Choroid plexus epithelial cell (primary cell): ENCODE measurements at regions not wholly inside any gene's neighbourhood (a gene's known extent, or its start where the extent isn't known, plus 50 kb on each side); places are given as distances from the start of the nearest gene placed in this dataset.

Experiments
- DNase-seq: peaks from one replicate; pipeline ENCODE4 v3.0.0-alpha.2; 2010; ENCODE audit warnings: low read depth
- H3K4me3 ChIP-seq: 2 replicates; pipeline ENCODE4 v1.5.1; 2011; ENCODE audit warnings: low read depth, mild to moderate bottlenecking, control low read depth, low read length, moderate library complexity
- CTCF ChIP-seq: conservative IDR thresholded peaks from 2 replicates; pipeline ENCODE4 v1.5.1; 2011; ENCODE audit warnings: low read depth, mild to moderate bottlenecking, control low read depth, inconsistent platforms, low read length, moderate library complexity

- no peak for DNase-seq
- H3K4me3 ChIP-seq = no peak overlapping the region
- TF ChIP-seq CTCF = no peak
Measured at GRCh38 chr2:142681952-142682351, 195.5 kb upstream of the KYNU start.

GRCh38 chr2:142678164-142678563, 199.3 kb upstream of the KYNU start:
- H3K4me3 ChIP-seq = no peak overlapping the region
- DNase-seq = no peak
- TF ChIP-seq CTCF = no peak

- TF ChIP-seq CTCF = no peak
- DNase-seq = peak; percentile 20
- H3K4me3 ChIP-seq = no peak overlapping the region
Measured at GRCh38 chr2:142675398-142675797, 202.1 kb upstream of the KYNU start.

GRCh38 chr2:142673836-142674235, 203.6 kb upstream of the KYNU start:
- DNase-seq = no peak
- TF ChIP-seq CTCF = no peak

GRCh38 chr2:142672698-142673097, 204.8 kb upstream of the KYNU start:
- no peak for DNase-seq
- H3K4me3 ChIP-seq = no peak overlapping the region
- no peak for TF ChIP-seq CTCF

More at GRCh38 chr2:142673836-142674235, 203.6 kb upstream of the KYNU start:
- no peak overlapping the region for H3K4me3 ChIP-seq

- TF ChIP-seq CTCF = no peak
- no peak for DNase-seq
- H3K4me3 ChIP-seq = no peak overlapping the region
Measured at GRCh38 chr2:142670362-142670761, 207.1 kb upstream of the KYNU start.

GRCh38 chr2:142668420-142668819, 209.0 kb upstream of the KYNU start:
- TF ChIP-seq CTCF = no peak
- H3K4me3 ChIP-seq = no peak overlapping the region
- no peak for DNase-seq
